ENCODE measurements at regions not wholly inside any gene's neighbourhood (a gene's known extent, or its start where the extent isn't known, plus 50 kb on each side); places are given as distances from the start of the nearest gene placed in this dataset.

DNA sequence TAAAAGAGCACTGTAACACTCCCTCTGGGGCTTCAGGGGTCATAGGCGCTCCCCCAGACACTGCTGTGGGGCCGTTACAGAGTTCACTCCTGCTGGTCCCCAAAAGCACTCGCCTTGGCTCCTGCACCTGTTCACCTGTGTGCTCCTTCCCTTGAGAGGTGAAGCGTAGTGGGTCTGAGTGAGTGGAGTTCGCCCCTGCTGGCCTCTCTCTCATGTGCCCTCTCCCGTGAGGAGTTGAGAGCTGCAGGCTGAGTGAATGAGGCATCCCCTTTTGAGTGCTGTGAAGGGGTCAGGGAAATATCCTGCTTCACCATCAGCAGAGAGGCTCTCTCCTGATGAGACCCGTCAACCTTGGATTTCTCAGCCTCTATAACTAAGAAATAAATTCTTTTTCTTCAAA lies 134.6 kb upstream of the TUT7 start:
- Histone ChIP-seq H3K9ac (ENCODE audit: low read length) (no peak overlapping the region), H3K79me2 (ENCODE audit: insufficient read depth, low read length) (no peaks in the 10 kb centered on the region), H3F3A (ENCODE audit: insufficient read depth) (no peaks in the 10 kb centered on the region), H3K27me3 (ENCODE audit: low read length) (no peaks in the 10 kb centered on the region), H3K4me2 (ENCODE audit: low read depth, low read length, poor library complexity, severe bottlenecking) (no peak overlapping the region), H3K9me3 (ENCODE audit: insufficient read depth, low read length) (no peaks in the 10 kb centered on the region), H4K20me1 (ENCODE audit: low read depth, low read length) (no peaks in the 10 kb centered on the region), H2AFZ (ENCODE audit: low read depth, low read length, severe bottlenecking) (no peak overlapping the region), H3K36me3 (ENCODE audit: low read length) (no peaks in the 10 kb centered on the region), H3K27ac (ENCODE audit: low read depth, low read length) (no peak overlapping the region), H3K9me2 (replicated peaks; ENCODE audit: insufficient read depth, low read length) (no peaks in the 10 kb centered on the region), H3K4me3 (ENCODE audit: insufficient read depth, low read length, poor library complexity, severe bottlenecking) (no peak overlapping the region)
- TF ChIP-seq EZH2phosphoT487 (conservative IDR thresholded peaks at IDR 0.05; ENCODE audit: low read length): no peak
- TF ChIP-seq, protein P1, sequence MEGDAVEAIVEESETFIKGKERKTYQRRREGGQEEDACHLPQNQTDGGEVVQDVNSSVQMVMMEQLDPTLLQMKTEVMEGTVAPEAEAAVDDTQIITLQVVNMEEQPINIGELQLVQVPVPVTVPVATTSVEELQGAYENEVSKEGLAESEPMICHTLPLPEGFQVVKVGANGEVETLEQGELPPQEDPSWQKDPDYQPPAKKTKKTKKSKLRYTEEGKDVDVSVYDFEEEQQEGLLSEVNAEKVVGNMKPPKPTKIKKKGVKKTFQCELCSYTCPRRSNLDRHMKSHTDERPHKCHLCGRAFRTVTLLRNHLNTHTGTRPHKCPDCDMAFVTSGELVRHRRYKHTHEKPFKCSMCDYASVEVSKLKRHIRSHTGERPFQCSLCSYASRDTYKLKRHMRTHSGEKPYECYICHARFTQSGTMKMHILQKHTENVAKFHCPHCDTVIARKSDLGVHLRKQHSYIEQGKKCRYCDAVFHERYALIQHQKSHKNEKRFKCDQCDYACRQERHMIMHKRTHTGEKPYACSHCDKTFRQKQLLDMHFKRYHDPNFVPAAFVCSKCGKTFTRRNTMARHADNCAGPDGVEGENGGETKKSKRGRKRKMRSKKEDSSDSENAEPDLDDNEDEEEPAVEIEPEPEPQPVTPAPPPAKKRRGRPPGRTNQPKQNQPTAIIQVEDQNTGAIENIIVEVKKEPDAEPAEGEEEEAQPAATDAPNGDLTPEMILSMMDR (IDR thresholded peaks at IDR 0.05; ENCODE audit: insufficient read depth, low read length, poor library complexity, severe bottlenecking): no peak

DNA sequence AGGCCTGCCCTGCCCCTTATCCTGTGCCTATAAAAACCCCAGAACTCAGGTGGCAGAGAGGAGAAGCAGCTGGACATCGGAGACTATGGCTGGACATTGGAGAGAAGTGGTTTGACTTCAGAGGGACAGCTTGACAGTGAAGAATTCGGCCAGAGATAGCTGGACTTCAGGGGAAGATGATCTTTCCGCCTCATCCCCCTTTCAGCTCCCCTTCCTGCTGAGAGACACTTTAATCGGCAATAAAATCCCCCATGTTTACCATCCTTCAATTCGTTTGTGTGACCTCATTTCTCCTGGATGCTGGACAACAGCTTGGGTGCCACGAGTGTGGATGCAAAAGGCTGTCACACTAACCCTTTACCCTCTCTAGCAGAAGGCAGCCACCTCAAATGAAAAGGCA lies 134.1 kb upstream of the TUT7 start:
- no peak for TF ChIP-seq EZH2phosphoT487 (conservative IDR thresholded peaks at IDR 0.05; ENCODE audit: low read length)
- Histone ChIP-seq H4K20me1 (ENCODE audit: low read depth, low read length) (no peaks in the 10 kb centered on the region), H3K79me2 (ENCODE audit: insufficient read depth, low read length) (no peaks in the 10 kb centered on the region), H3K36me3 (ENCODE audit: low read length) (no peaks in the 10 kb centered on the region), H3K27ac (ENCODE audit: low read depth, low read length) (no peak overlapping the region), H3F3A (ENCODE audit: insufficient read depth) (no peaks in the 10 kb centered on the region), H3K9me2 (replicated peaks; ENCODE audit: insufficient read depth, low read length) (no peaks in the 10 kb centered on the region), H3K27me3 (ENCODE audit: low read length) (no peaks in the 10 kb centered on the region), H3K4me2 (ENCODE audit: low read depth, low read length, poor library complexity, severe bottlenecking) (no peak overlapping the region), H3K9ac (ENCODE audit: low read length) (no peak overlapping the region), H3K4me3 (ENCODE audit: insufficient read depth, low read length, poor library complexity, severe bottlenecking) (no peak overlapping the region), H2AFZ (ENCODE audit: low read depth, low read length, severe bottlenecking) (no peak overlapping the region), H3K9me3 (ENCODE audit: insufficient read depth, low read length) (no peaks in the 10 kb centered on the region)

DNA sequence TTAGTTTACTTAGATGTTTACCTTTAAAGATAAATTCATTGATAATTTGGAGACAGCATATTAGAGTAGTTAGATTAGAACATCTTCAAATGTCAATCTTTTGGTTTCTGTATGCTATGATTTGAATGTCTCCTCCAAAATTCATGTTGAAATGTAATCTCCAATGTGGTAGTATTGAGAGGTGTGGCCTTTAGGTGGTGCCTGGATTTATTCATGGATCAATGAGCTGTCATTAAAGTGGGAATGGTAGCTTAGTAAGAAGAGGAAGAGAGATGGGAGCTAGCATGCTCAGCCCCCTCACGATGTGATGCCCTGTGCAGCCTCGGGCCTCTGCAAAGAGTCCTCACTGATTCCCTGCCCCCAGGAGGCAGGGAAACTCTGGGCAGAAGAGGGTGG lies 133.6 kb upstream of the TUT7 start:
- no peak overlapping the region for H3K4me2 ChIP-seq (ENCODE audit: low read depth, low read length, poor library complexity, severe bottlenecking)
- H3F3A ChIP-seq (ENCODE audit: insufficient read depth): no peaks in the 10 kb centered on the region
- TF ChIP-seq EZH2phosphoT487 (conservative IDR thresholded peaks at IDR 0.05; ENCODE audit: low read length): no peak
- TF ChIP-seq, protein P1 (IDR thresholded peaks at IDR 0.05; ENCODE audit: insufficient read depth, low read length, poor library complexity, severe bottlenecking): no peak
- no peaks in the 10 kb centered on the region for H3K27me3 ChIP-seq (ENCODE audit: low read length)
- H4K20me1 ChIP-seq (ENCODE audit: low read depth, low read length): no peaks in the 10 kb centered on the region
- no peak overlapping the region for H3K4me3 ChIP-seq (ENCODE audit: insufficient read depth, low read length, poor library complexity, severe bottlenecking)
- H2AFZ ChIP-seq (ENCODE audit: low read depth, low read length, severe bottlenecking): no peak overlapping the region
- no peaks in the 10 kb centered on the region for H3K79me2 ChIP-seq (ENCODE audit: insufficient read depth, low read length)
- H3K9ac ChIP-seq (ENCODE audit: low read length): no peak overlapping the region
- H3K27ac ChIP-seq (ENCODE audit: low read depth, low read length): no peak overlapping the region
- H3K9me3 ChIP-seq (ENCODE audit: insufficient read depth, low read length): no peaks in the 10 kb centered on the region
- no peaks in the 10 kb centered on the region for H3K9me2 ChIP-seq (replicated peaks; ENCODE audit: insufficient read depth, low read length)
- H3K36me3 ChIP-seq (ENCODE audit: low read length): no peaks in the 10 kb centered on the region

DNA sequence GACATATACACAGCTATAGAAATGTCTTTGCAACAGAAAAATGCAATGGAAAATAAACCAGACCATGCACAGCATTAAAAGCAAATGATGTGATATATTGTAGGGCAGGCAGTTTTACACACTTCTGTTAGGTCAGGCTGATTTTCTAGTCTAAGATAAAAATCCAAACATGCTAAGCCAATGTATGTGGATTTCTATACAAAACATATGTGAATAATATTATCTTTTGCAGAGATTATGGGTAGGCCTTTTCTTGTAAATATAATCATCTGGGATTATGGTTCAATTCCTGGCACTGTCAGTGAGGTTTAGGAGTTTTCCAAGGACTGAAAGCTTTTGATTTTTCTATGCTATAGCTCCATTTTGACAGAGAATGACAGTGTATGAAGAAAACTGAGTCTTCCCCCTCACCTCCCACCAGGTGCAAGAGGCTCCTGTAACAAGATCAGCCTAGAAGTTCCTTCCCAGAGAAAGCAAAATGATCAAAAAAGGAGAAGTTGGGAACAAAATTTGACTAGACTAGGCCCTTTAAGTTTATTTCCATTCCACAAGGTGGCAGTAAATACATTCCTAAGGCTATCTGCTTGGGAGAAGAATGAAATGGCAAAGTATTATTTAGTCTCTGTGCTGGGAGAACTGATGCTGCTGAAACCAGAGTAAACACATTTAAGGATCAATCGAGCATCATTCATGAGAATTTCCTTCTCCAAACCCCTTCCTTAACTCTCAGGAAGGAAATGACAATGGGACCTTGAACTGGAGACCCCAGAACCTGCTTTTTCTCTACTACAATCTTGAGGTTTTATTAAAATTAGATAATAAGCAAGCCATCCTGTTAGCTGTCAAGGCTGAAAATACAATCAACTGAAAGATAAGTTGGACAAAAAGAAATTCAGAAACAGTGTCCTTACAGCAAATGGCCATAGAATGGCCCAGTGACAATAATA lies 133.0 kb upstream of the TUT7 start:
- no peak overlapping the region for H3K4me2 ChIP-seq (ENCODE audit: low read depth, low read length, poor library complexity, severe bottlenecking)
- no peaks in the 10 kb centered on the region for H3K79me2 ChIP-seq (ENCODE audit: insufficient read depth, low read length)
- no peaks in the 10 kb centered on the region for H3K9me2 ChIP-seq (replicated peaks; ENCODE audit: insufficient read depth, low read length)
- H2AFZ ChIP-seq (ENCODE audit: low read depth, low read length, severe bottlenecking): no peak overlapping the region
- no peaks in the 10 kb centered on the region for H4K20me1 ChIP-seq (ENCODE audit: low read depth, low read length)
- no peaks in the 10 kb centered on the region for H3F3A ChIP-seq (ENCODE audit: insufficient read depth)
- no peak overlapping the region for H3K27ac ChIP-seq (ENCODE audit: low read depth, low read length)
- H3K27me3 ChIP-seq (ENCODE audit: low read length): no peaks in the 10 kb centered on the region
- no peaks in the 10 kb centered on the region for H3K9me3 ChIP-seq (ENCODE audit: insufficient read depth, low read length)
- H3K4me3 ChIP-seq (ENCODE audit: insufficient read depth, low read length, poor library complexity, severe bottlenecking): no peak overlapping the region
- no peaks in the 10 kb centered on the region for H3K36me3 ChIP-seq (ENCODE audit: low read length)
- TF ChIP-seq, protein P1 (IDR thresholded peaks at IDR 0.05; ENCODE audit: insufficient read depth, low read length, poor library complexity, severe bottlenecking): peak; percentile 16
- TF ChIP-seq EZH2phosphoT487 (conservative IDR thresholded peaks at IDR 0.05; ENCODE audit: low read length): no peak
- no peak overlapping the region for H3K9ac ChIP-seq (ENCODE audit: low read length)
